Left lung (tissue), 4 donors: ENCODE measurements at regions not wholly inside any gene's neighbourhood (a gene's known extent, or its start where the extent isn't known, plus 50 kb on each side); places are given as distances from the start of the nearest gene placed in this dataset.
"Not testable (repeated sequence)": the region's sequence is repeated elsewhere in the genome, so short reads cannot be mapped to it uniquely, and the experiment has no call there.

Experiments
- ATAC-seq: fragments of 200-7000 bp; cut with Tn5 transposase; one replicate; pipeline ENCODE4 v1.9.1; 2020; ENCODE audit warnings: moderate library complexity
- DNase-seq, 4 donors: peaks; one replicate each; pipeline ENCODE4 v3.0.0-alpha.2; 2013 to 2020
- H3K27ac ChIP-seq, 2 donors: fragments of 200-600 bp; sonication (generic) in 1 of 2; one replicate each; pipeline versions ENCODE4 v1.5.0 to v1.8.0; 2020 to 2021
- H3K27me3 ChIP-seq, 2 donors: fragments of 200-600 bp; sonication (generic) in 1 of 2; one replicate each; pipeline versions ENCODE4 v1.5.0 to v1.8.0; 2020 to 2021
- H3K36me3 ChIP-seq, 2 donors: fragments of 200-600 bp; sonication (generic) in 1 of 2; one replicate each; pipeline versions ENCODE4 v1.5.0 to v1.8.0; 2020 to 2021
- H3K4me1 ChIP-seq, 2 donors: fragments of 200-600 bp; one replicate each; pipeline ENCODE4 v1.8.0; 2021
- H3K4me3 ChIP-seq, 2 donors: fragments of 200-600 bp; sonication (generic) in 1 of 2; one replicate each; pipeline versions ENCODE4 v1.5.0 to v1.8.0; 2020 to 2021; ENCODE audit warnings: mild to moderate bottlenecking in 1 of 2
- H3K9me3 ChIP-seq, 2 donors: fragments of 200-600 bp; sonication (generic) in 1 of 2; one replicate each; pipeline versions ENCODE4 v1.5.0 to v1.8.0; 2020 to 2021
- CTCF ChIP-seq, 2 donors: fragments of 200-600 bp; sonication (generic) in 1 of 2; IDR thresholded peaks; one replicate each; pipeline versions ENCODE4 v1.5.0 to v1.8.0; 2021; ENCODE audit warnings: antibody characterized with exemption in 2 of 2
- intact Hi-C, 2 donors: fragments of 100-400 bp; cut with DNase I; formaldehyde crosslinking; loops; one replicate each; pipeline versions ENCODE4 v1.11.2 to v1.14.2; 2022
- donor health status: DM: no; HTN: yes; CAD: no.
- donor health status: DM: no; HTN: no; CAD: no.

GRCh38 chr3:138890555-138891187 lies 55.9 kb upstream of the PIK3CB start:
- intact Hi-C loops: no loop called here
- no peak for DNase-seq
- TF ChIP-seq CTCF (IDR thresholded peaks at IDR 0.05): no peak
- H3K4me3 ChIP-seq: no peak overlapping the region
- H3K36me3 ChIP-seq: no peaks in the 10 kb centered on the region
- peak; percentile 65 for ATAC-seq
- H3K27ac ChIP-seq: peak overlapping the region in 1 of 2 donors; percentile 87
- no peaks in the 10 kb centered on the region for H3K27me3 ChIP-seq
- peaks cover 0 to 34% of the 10 kb centered on the region in 2 donors for H3K4me1 ChIP-seq
- H3K9me3 ChIP-seq: no peaks in the 10 kb centered on the region

GRCh38 chr3:138889792-138890191 lies 55.1 kb upstream of the PIK3CB start:
- Histone ChIP-seq H3K4me1 (peaks cover 0 to 34% of the 10 kb centered on the region in 2 donors), H3K27me3 (no peaks in the 10 kb centered on the region), H3K36me3 (no peaks in the 10 kb centered on the region), H3K4me3 (no peak overlapping the region), H3K9me3 (no peaks in the 10 kb centered on the region), H3K27ac (peak overlapping the region in 1 of 2 donors; percentile 87)
- TF ChIP-seq CTCF (IDR thresholded peaks at IDR 0.05): no peak
- intact Hi-C loops: no loop called here
- ATAC-seq (no peak), DNase-seq (no peak)

- Histone ChIP-seq H3K4me3 (no peak overlapping the region), H3K27ac (peak overlapping the region in 1 of 2 donors; percentile 87), H3K9me3 (no peaks in the 10 kb centered on the region), H3K4me1 (peaks cover 0 to 34% of the 10 kb centered on the region in 2 donors), H3K36me3 (no peaks in the 10 kb centered on the region), H3K27me3 (no peaks in the 10 kb centered on the region)
- ATAC-seq: no peak
- DNase-seq: no peak
- intact Hi-C loops: no loop called here
- no peak for TF ChIP-seq CTCF (IDR thresholded peaks at IDR 0.05)
These were observed 53.8 kb upstream of the PIK3CB start for GRCh38 chr3:138888560-138888959.

GRCh38 chr3:138886096-138886495 lies 51.4 kb upstream of the PIK3CB start:
- intact Hi-C loops, H3K4me3 ChIP-seq, H3K36me3 ChIP-seq, H3K27me3 ChIP-seq, ATAC-seq, H3K9me3 ChIP-seq, DNase-seq: not testable (repeated sequence)
- H3K27ac ChIP-seq: peak overlapping the region in 1 of 2 donors; percentile 30
- H3K4me1 ChIP-seq: peaks cover 0 to 32% of the 10 kb centered on the region in 2 donors
